SK-N-SH (cell line): ENCODE measurements at regions not wholly inside any gene's neighbourhood (a gene's known extent, or its start where the extent isn't known, plus 50 kb on each side); places are given as distances from the start of the nearest gene placed in this dataset.

Source experiments
- CTCF ChIA-PET: fragments of 300-600, 350-600 bp; formaldehyde crosslinking; extraction: SDS; loops from one replicate; lab custom pipeline; 2021; lab: Yijun Ruan, JAX
- POLR2A ChIA-PET: fragments of 350-600 bp; sonication (Branson Sonifier 250); formaldehyde crosslinking; extraction: SDS; loops from one replicate; lab custom pipeline; 2020; ENCODE audit warnings: antibody characterized with exemption, inconsistent platforms; lab: Yijun Ruan, JAX
- DNase-seq: peaks from one replicate; pipeline ENCODE4 v3.0.0; 2012
- H2AFZ ChIP-seq: fragments of 200-600 bp; sonication (generic); 2 replicates; pipeline ENCODE4 v1.8.1; 2016; ENCODE audit warnings: antibody characterized with exemption, mild to moderate bottlenecking, low read depth
- H3F3A ChIP-seq: fragments of 200-600 bp; sonication (generic); replicated peaks from 2 replicates; pipeline ENCODE3; 2016; ENCODE audit warnings: antibody characterized with exemption, mild to moderate bottlenecking; ENCODE audit not compliant: insufficient read depth
- H3K27ac ChIP-seq, 2 experiments: fragments of 200-500 bp in 1 of 2; fragments of 200-600 bp in 1 of 2; sonication (Bioruptor generic) in 1 of 2; sonication (generic), shearing (Covaris generic) in 1 of 2; 2 replicates each; pipeline versions ENCODE4 v1.5.1 to v1.6.1; 2014 to 2016; ENCODE audit warnings: low read depth in 2 of 2, inconsistent platforms in 1 of 2, low read length in 1 of 2, mild to moderate bottlenecking in 1 of 2, mixed read lengths in 1 of 2
- H3K27me3 ChIP-seq: fragments of 200-600 bp; sonication (generic), shearing (Covaris generic); 2 replicates; pipeline ENCODE4 v1.6.1; 2016; ENCODE audit warnings: mixed run types; ENCODE audit not compliant: insufficient read depth
- H3K36me3 ChIP-seq, 2 experiments: fragments of 200-500 bp in 1 of 2; fragments of 200-600 bp in 1 of 2; sonication (Bioruptor generic) in 1 of 2; sonication (generic) in 1 of 2; replicated peaks in 1 of 2; 2 replicates each; pipeline versions ENCODE3 to v1.5.1; 2014 to 2016; ENCODE audit warnings: low read length in 1 of 2, mild to moderate bottlenecking in 1 of 2; ENCODE audit not compliant: insufficient read depth in 2 of 2, control insufficient read depth in 1 of 2
- H3K4me1 ChIP-seq, 2 experiments: fragments of 200-500 bp in 1 of 2; fragments of 200-600 bp in 1 of 2; sonication (Bioruptor generic) in 1 of 2; sonication (generic), shearing (Covaris generic) in 1 of 2; 2 replicates each; pipeline versions ENCODE4 v1.5.1 to v1.6.1; 2014 to 2016; ENCODE audit warnings: low read depth in 1 of 2, low read length in 1 of 2, mixed run types in 1 of 2; ENCODE audit not compliant: insufficient read depth in 2 of 2, control insufficient read depth in 1 of 2
- H3K4me2 ChIP-seq: fragments of 200-600 bp; sonication (generic), shearing (Covaris generic); 2 replicates; pipeline ENCODE4 v1.6.1; 2017; ENCODE audit warnings: mixed run types
- H3K4me3 ChIP-seq, 2 experiments: fragments of 200-500 bp in 1 of 2; fragments of 200-600 bp in 1 of 2; sonication (Bioruptor generic) in 1 of 2; sonication (generic), shearing (Covaris generic) in 1 of 2; 2 replicates each; pipeline versions ENCODE4 v1.5.1 to v1.8.1; 2014 to 2016; ENCODE audit warnings: low read depth in 2 of 2, inconsistent platforms in 1 of 2, low read length in 1 of 2, mild to moderate bottlenecking in 1 of 2, mixed read lengths in 1 of 2, moderate library complexity in 1 of 2
- H3K79me2 ChIP-seq: fragments of 200-600 bp; sonication (generic); 2 replicates; pipeline ENCODE4 v1.8.1; 2017; ENCODE audit warnings: mild to moderate bottlenecking; ENCODE audit not compliant: insufficient read depth
- H3K9ac ChIP-seq: fragments of 200-600 bp; sonication (generic); 2 replicates; pipeline ENCODE4 v1.6.1; 2017; ENCODE audit warnings: mixed run types
- H3K9me2 ChIP-seq: fragments of 200-600 bp; sonication (generic); 2 replicates; pipeline ENCODE4 v1.6.1; 2017; ENCODE audit warnings: mixed run types
- H3K9me3 ChIP-seq: fragments of 200-600 bp; sonication (generic); 2 replicates; pipeline ENCODE4 v1.6.1; 2017; ENCODE audit warnings: mixed run types, mild to moderate bottlenecking, moderate library complexity
- H4K20me1 ChIP-seq: fragments of 200-600 bp; sonication (generic); 2 replicates; pipeline ENCODE4 v1.6.1; 2017; ENCODE audit warnings: mild to moderate bottlenecking, mixed run types; ENCODE audit not compliant: insufficient read depth
- CHD2 ChIP-seq: fragments of 150-350 bp; IDR thresholded peaks from 2 replicates; pipeline ENCODE4 v1.6.1; 2018; ENCODE audit warnings: low read length; ENCODE audit not compliant: partially characterized antibody
- EP300 ChIP-seq, 2 experiments: IDR thresholded peaks; 2 replicates each; pipeline versions ENCODE4 v1.4.0 to v1.6.1; 2012; ENCODE audit warnings: borderline replicate concordance in 1 of 2, low read depth in 1 of 2, low read length in 1 of 2
- EZH2phosphoT487 ChIP-seq: fragments of 200-600 bp; sonication (generic); IDR thresholded peaks from 2 replicates; pipeline ENCODE4 v1.6.1; 2017; ENCODE audit warnings: low read depth, mixed run types, mild to moderate bottlenecking, antibody characterized with exemption, moderate library complexity, borderline replicate concordance
- FOXJ3 ChIP-seq: sonication (generic); formaldehyde crosslinking; IDR thresholded peaks from 2 replicates; pipeline ENCODE4 v1.5.1; 2020; ENCODE audit warnings: mild to moderate bottlenecking, missing genetic modification reagents
- FOXM1 ChIP-seq: IDR thresholded peaks from 2 replicates; pipeline ENCODE4 v1.4.0; 2012; ENCODE audit warnings: low read depth, mild to moderate bottlenecking
- GABPA ChIP-seq: IDR thresholded peaks from 2 replicates; pipeline ENCODE4 v1.4.0; 2012; ENCODE audit warnings: low read depth, mild to moderate bottlenecking
- MEF2A ChIP-seq: IDR thresholded peaks from 2 replicates; pipeline ENCODE4 v1.4.0; 2012; ENCODE audit warnings: low read depth, borderline replicate concordance
- NRF1 ChIP-seq: IDR thresholded peaks from 2 replicates; pipeline ENCODE4 v1.6.1; 2012; ENCODE audit warnings: low read depth, mild to moderate bottlenecking, low read length
- POLR2AphosphoS5 ChIP-seq: IDR thresholded peaks from 2 replicates; pipeline ENCODE4 v1.6.1; 2012; ENCODE audit warnings: low read depth, low read length
- RCOR1 ChIP-seq: fragments of 150-350 bp; IDR thresholded peaks from 2 replicates; pipeline ENCODE4 v1.6.1; 2017; ENCODE audit warnings: antibody characterized with exemption, low read length
- RFX5 ChIP-seq: IDR thresholded peaks from 2 replicates; pipeline ENCODE4 v1.6.1; 2012; ENCODE audit warnings: mild to moderate bottlenecking, improper control_type of control experiment, low read length
- RXRA ChIP-seq: IDR thresholded peaks from 2 replicates; pipeline ENCODE4 v1.4.0; 2012; ENCODE audit warnings: low read depth, mild to moderate bottlenecking, borderline replicate concordance
- SIN3A ChIP-seq: IDR thresholded peaks from 2 replicates; pipeline ENCODE4 v1.6.1; 2012; ENCODE audit warnings: low read depth, mild to moderate bottlenecking, low read length, moderate library complexity, borderline replicate concordance
- SMC3 ChIP-seq: IDR thresholded peaks from 2 replicates; pipeline ENCODE4 v1.6.1; 2012; ENCODE audit warnings: low read depth, low read length, improper control_type of control experiment
- TCF12 ChIP-seq: IDR thresholded peaks from 2 replicates; pipeline ENCODE4 v1.4.0; 2012
- WGBS: methylation state at CpG from one replicate; pipeline ENCODE4 v1.1.6; 2017; ENCODE audit warnings: low lambda C conversion rate; 5-methylcytosine and 5-hydroxymethylcytosine counted together
- TF ChIP-seq, protein P1 (sequence below): IDR thresholded peaks from 2 replicates; pipeline ENCODE4 v1.4.0; 2012; ENCODE audit warnings: low read depth, borderline replicate concordance
- TF ChIP-seq, protein P2 (sequence below): fragments of 150-350 bp; IDR thresholded peaks from 2 replicates; pipeline ENCODE4 v1.6.1; 2017; ENCODE audit warnings: antibody characterized with exemption, low read length, low read depth, borderline replicate concordance
- TF ChIP-seq, protein P3 (sequence below): fragments of 150-350 bp; IDR thresholded peaks from 2 replicates; pipeline ENCODE4 v1.6.1; 2016; ENCODE audit warnings: mild to moderate bottlenecking, low read depth, low read length
- TF ChIP-seq, protein P4 (sequence below): fragments of 200-600 bp; sonication (generic); IDR thresholded peaks from 2 replicates; pipeline ENCODE4 v1.6.1; 2017; ENCODE audit warnings: antibody characterized with exemption, mild to moderate bottlenecking, moderate library complexity
- TF ChIP-seq, protein P5 (sequence below): IDR thresholded peaks from 2 replicates; pipeline ENCODE4; 2012
- TF ChIP-seq, protein P6 (sequence below): IDR thresholded peaks from 2 replicates; pipeline ENCODE4 v1.4.0; 2012; ENCODE audit warnings: low read depth

DNA sequence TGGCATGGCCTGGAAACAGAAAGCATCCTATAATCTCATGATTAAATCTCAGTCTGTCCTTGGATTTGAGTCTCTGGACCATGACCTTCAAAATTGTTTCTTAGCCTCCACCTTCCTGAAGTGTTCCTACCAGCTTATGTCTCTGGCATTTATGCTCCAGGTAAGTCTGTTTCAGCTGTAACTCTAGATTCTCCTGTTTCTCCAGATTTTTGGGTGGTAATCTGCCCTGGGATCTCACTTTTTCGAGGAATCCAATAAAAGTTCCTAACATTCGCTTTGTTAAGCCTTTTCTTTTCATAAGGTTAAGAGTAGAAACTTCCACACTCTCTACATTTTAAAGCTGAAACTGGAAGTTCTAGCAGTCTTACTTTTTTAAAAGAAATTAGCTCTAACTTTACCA, 318.5 kb downstream of the C6orf118 start:
- no peak overlapping the region for H3K4me2 ChIP-seq
- no peak overlapping the region for H3K27ac ChIP-seq
- no peaks in the 10 kb centered on the region for H3K9me2 ChIP-seq
- CTCF ChIA-PET, result no interaction called here
- 17% methylated on average over 2 of the region's 2 CpGs for WGBS
- no peaks in the 10 kb centered on the region for H3K79me2 ChIP-seq
- no peak overlapping the region for H2AFZ ChIP-seq
- no peaks in the 10 kb centered on the region for H3F3A ChIP-seq
- no peaks in the 10 kb centered on the region for H3K4me1 ChIP-seq
- H3K4me3 ChIP-seq, result no peak overlapping the region
- H3K9me3 ChIP-seq, result no peaks in the 10 kb centered on the region
- POLR2A ChIA-PET, result interaction anchor here (0.6 kb wide), 1 partner anchor 66 kb away, joined by 3 read pairs; no protein-coding TSS in a partner anchor
- no peaks in the 10 kb centered on the region for H3K36me3 ChIP-seq
- DNase-seq, result no peak
- no peak overlapping the region for H3K9ac ChIP-seq
- no peaks in the 10 kb centered on the region for H4K20me1 ChIP-seq
- H3K27me3 ChIP-seq, result no peaks in the 10 kb centered on the region
- TF ChIP-seq FOXJ3 (CRISPR knock-in tag), result no peak
- TF ChIP-seq, protein P1, sequence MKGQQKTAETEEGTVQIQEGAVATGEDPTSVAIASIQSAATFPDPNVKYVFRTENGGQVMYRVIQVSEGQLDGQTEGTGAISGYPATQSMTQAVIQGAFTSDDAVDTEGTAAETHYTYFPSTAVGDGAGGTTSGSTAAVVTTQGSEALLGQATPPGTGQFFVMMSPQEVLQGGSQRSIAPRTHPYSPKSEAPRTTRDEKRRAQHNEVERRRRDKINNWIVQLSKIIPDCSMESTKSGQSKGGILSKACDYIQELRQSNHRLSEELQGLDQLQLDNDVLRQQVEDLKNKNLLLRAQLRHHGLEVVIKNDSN, result no peak
- no peak for TF ChIP-seq EP300 (IDR thresholded peaks at IDR 0.05; ENCODE audit: borderline replicate concordance in 1 of 2, low read depth in 1 of 2, low read length in 1 of 2)
- no peak for TF ChIP-seq GABPA
- no peak for TF ChIP-seq EZH2phosphoT487
- TF ChIP-seq, protein P2, sequence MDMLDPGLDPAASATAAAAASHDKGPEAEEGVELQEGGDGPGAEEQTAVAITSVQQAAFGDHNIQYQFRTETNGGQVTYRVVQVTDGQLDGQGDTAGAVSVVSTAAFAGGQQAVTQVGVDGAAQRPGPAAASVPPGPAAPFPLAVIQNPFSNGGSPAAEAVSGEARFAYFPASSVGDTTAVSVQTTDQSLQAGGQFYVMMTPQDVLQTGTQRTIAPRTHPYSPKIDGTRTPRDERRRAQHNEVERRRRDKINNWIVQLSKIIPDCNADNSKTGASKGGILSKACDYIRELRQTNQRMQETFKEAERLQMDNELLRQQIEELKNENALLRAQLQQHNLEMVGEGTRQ, result no peak
- TF ChIP-seq SMC3, result no peak

DNA sequence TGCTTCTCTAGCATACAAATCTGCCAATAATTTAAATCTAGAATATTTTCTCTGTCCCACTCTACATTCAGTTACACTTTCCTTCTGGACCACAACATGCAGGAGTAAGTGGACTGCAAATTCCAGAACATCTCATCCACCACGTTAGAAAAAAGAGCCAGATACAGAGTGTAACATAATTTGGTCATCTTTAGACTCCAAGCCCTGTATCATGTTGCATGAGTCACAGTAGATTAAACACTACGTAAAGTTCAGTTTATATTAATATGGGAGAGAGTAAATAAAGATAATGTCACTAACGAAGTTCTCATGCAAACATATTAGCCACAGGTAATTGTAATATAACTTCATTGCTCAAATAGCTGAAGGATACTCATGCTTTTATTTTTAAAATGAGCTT, 327.0 kb downstream of the C6orf118 start:
- POLR2A ChIA-PET, result no interaction called here
- Histone ChIP-seq H2AFZ (no peak overlapping the region), H3K27me3 (no peaks in the 10 kb centered on the region), H3K4me1 (no peaks in the 10 kb centered on the region), H4K20me1 (no peaks in the 10 kb centered on the region), H3K4me3 (no peak overlapping the region), H3K9me3 (no peaks in the 10 kb centered on the region; the same call in none of the 2 replicates), H3K27ac (no peak overlapping the region), H3K9ac (no peak overlapping the region), H3K4me2 (no peak overlapping the region), H3K36me3 (no peaks in the 10 kb centered on the region), H3F3A (no peaks in the 10 kb centered on the region), H3K79me2 (no peaks in the 10 kb centered on the region), H3K9me2 (no peaks in the 10 kb centered on the region)
- CTCF ChIA-PET, result no interaction called here
- 25% methylated on average over 3 of the region's 3 CpGs for WGBS
- DNase-seq, result no peak
- TF ChIP-seq, protein P3, sequence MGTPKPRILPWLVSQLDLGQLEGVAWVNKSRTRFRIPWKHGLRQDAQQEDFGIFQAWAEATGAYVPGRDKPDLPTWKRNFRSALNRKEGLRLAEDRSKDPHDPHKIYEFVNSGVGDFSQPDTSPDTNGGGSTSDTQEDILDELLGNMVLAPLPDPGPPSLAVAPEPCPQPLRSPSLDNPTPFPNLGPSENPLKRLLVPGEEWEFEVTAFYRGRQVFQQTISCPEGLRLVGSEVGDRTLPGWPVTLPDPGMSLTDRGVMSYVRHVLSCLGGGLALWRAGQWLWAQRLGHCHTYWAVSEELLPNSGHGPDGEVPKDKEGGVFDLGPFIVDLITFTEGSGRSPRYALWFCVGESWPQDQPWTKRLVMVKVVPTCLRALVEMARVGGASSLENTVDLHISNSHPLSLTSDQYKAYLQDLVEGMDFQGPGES, result no peak
- no peak for TF ChIP-seq EZH2phosphoT487
- TF ChIP-seq TCF12, result no peak
- TF ChIP-seq FOXJ3 (CRISPR knock-in tag), result no peak
- TF ChIP-seq, protein P2, result no peak
- TF ChIP-seq SIN3A, result no peak
- TF ChIP-seq, protein P4, sequence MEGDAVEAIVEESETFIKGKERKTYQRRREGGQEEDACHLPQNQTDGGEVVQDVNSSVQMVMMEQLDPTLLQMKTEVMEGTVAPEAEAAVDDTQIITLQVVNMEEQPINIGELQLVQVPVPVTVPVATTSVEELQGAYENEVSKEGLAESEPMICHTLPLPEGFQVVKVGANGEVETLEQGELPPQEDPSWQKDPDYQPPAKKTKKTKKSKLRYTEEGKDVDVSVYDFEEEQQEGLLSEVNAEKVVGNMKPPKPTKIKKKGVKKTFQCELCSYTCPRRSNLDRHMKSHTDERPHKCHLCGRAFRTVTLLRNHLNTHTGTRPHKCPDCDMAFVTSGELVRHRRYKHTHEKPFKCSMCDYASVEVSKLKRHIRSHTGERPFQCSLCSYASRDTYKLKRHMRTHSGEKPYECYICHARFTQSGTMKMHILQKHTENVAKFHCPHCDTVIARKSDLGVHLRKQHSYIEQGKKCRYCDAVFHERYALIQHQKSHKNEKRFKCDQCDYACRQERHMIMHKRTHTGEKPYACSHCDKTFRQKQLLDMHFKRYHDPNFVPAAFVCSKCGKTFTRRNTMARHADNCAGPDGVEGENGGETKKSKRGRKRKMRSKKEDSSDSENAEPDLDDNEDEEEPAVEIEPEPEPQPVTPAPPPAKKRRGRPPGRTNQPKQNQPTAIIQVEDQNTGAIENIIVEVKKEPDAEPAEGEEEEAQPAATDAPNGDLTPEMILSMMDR, result no peak
- TF ChIP-seq CHD2, result no peak
- TF ChIP-seq MEF2A, result no peak
- TF ChIP-seq POLR2AphosphoS5, result no peak
- TF ChIP-seq, protein P5, sequence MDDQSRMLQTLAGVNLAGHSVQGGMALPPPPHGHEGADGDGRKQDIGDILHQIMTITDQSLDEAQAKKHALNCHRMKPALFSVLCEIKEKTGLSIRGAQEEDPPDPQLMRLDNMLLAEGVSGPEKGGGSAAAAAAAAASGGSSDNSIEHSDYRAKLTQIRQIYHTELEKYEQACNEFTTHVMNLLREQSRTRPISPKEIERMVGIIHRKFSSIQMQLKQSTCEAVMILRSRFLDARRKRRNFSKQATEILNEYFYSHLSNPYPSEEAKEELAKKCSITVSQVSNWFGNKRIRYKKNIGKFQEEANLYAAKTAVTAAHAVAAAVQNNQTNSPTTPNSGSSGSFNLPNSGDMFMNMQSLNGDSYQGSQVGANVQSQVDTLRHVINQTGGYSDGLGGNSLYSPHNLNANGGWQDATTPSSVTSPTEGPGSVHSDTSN, result no peak
- no peak for TF ChIP-seq RFX5
- no peak for TF ChIP-seq RCOR1
- TF ChIP-seq RXRA, result no peak
- TF ChIP-seq NRF1, result no peak
- TF ChIP-seq FOXM1, result no peak
- TF ChIP-seq, protein P6, sequence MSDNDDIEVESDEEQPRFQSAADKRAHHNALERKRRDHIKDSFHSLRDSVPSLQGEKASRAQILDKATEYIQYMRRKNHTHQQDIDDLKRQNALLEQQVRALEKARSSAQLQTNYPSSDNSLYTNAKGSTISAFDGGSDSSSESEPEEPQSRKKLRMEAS, result no peak
